ENCODE measurements at regions not wholly inside any gene's neighbourhood (a gene's known extent, or its start where the extent isn't known, plus 50 kb on each side); places are given as distances from the start of the nearest gene placed in this dataset.

DNA sequence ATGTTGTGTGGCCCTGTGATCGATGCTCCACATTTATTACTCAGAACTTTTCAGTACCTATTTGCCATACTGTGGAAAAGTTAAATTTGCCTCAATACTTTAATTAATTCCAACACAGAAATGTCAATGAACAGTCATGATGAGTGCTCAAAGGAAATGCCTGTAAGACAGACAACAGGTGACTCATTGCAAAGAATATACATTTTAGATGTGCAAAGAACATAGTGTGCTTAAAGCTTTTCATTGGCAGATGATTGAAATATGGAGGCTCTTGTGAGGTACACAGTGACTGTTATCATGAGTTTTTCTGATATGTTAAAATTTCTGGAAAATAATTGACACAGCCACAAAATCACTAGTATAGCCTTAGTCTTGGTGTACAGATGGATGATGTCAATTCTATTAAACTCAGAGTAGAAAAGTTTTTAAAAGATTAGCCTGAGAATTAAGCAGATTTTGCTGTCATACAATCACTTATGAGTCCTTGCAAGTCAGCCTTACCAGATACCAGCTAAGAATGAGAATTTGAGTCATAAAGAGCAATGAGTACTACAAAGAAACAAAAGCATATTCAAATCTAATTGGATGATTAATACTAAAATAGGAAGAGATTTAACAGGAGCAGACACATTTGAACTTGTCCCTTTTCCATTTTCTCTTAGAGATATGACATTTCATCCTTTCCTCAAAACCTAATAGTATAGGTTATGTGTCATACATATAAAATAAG, 544.1 kb downstream of the KCNH5 start:
- no peaks in the 10 kb centered on the region for H3K36me3 ChIP-seq (replicated peaks in 1 of 2; ENCODE audit: control insufficient read depth in 1 of 2, insufficient read depth in 2 of 2, low read length in 2 of 2)
- no peaks in the 10 kb centered on the region for H4K20me1 ChIP-seq (ENCODE audit: insufficient read depth, low read length)
- no peaks in the 10 kb centered on the region for H3K4me1 ChIP-seq (ENCODE audit: insufficient read depth, low read length)
- intact Hi-C loops (cut with micrococcal nuclease; ENCODE audit: unreplicated experiment) (no loop called here), in situ Hi-C loops (cut with HindIII; ENCODE audit: extremely low pct_ligation_motif_present, low pct_unique_long_range_greater_than_20kb) (no loop called here)
- H3K27ac ChIP-seq (ENCODE audit: extremely low read length, insufficient read depth, low read length) = no peak overlapping the region
- peaks cover 96% of the 10 kb centered on the region for H3K9me3 ChIP-seq (ENCODE audit: low read length)
- no peak for FAIRE-seq
- 0% methylated on average over 1 of the region's 1 CpG for WGBS (ENCODE audit: low lambda C conversion rate)
- ATAC-seq = no peak
- ChIA-PET POLR2A (no interaction called here), CTCF (ENCODE audit: low intra/inter-chr PET ratio, low total read pairs) (no interaction called here)
- no TSS peak for BruUV-seq (replicated peaks)
- TF ChIP-seq NR0B2 (CRISPR knock-in tag; IDR thresholded peaks at IDR 0.05) = no peak
- TF ChIP-seq, protein P1, sequence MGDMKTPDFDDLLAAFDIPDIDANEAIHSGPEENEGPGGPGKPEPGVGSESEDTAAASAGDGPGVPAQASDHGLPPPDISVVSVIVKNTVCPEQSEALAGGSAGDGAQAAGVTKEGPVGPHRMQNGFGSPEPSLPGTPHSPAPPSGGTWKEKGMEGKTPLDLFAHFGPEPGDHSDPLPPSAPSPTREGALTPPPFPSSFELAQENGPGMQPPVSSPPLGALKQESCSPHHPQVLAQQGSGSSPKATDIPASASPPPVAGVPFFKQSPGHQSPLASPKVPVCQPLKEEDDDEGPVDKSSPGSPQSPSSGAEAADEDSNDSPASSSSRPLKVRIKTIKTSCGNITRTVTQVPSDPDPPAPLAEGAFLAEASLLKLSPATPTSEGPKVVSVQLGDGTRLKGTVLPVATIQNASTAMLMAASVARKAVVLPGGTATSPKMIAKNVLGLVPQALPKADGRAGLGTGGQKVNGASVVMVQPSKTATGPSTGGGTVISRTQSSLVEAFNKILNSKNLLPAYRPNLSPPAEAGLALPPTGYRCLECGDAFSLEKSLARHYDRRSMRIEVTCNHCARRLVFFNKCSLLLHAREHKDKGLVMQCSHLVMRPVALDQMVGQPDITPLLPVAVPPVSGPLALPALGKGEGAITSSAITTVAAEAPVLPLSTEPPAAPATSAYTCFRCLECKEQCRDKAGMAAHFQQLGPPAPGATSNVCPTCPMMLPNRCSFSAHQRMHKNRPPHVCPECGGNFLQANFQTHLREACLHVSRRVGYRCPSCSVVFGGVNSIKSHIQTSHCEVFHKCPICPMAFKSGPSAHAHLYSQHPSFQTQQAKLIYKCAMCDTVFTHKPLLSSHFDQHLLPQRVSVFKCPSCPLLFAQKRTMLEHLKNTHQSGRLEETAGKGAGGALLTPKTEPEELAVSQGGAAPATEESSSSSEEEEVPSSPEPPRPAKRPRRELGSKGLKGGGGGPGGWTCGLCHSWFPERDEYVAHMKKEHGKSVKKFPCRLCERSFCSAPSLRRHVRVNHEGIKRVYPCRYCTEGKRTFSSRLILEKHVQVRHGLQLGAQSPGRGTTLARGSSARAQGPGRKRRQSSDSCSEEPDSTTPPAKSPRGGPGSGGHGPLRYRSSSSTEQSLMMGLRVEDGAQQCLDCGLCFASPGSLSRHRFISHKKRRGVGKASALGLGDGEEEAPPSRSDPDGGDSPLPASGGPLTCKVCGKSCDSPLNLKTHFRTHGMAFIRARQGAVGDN (CRISPR knock-in tag; IDR thresholded peaks at IDR 0.05) = no peak
- no peak for TF ChIP-seq FOXC1 (CRISPR knock-in tag; IDR thresholded peaks at IDR 0.05; ENCODE audit: borderline replicate concordance)
- TF ChIP-seq REPIN1 (CRISPR knock-in tag; IDR thresholded peaks at IDR 0.05; ENCODE audit: borderline replicate concordance, low read depth) = no peak
- TF ChIP-seq ZFP62 (CRISPR knock-in tag; IDR thresholded peaks at IDR 0.05) = no peak
- no peak for TF ChIP-seq NFATC3 (CRISPR knock-in tag; IDR thresholded peaks at IDR 0.05)
- TF ChIP-seq FOXJ3 (CRISPR knock-in tag; IDR thresholded peaks at IDR 0.05; ENCODE audit: borderline replicate concordance) = no peak
- no peak for TF ChIP-seq NCOA5 (CRISPR knock-in tag; IDR thresholded peaks at IDR 0.05)
- no peak for TF ChIP-seq MAF1 (CRISPR knock-in tag; IDR thresholded peaks at IDR 0.05; ENCODE audit: borderline replicate concordance)
- TF ChIP-seq ZNF354B (CRISPR knock-in tag; IDR thresholded peaks at IDR 0.05) = no peak
- no peak for TF ChIP-seq ZNF577 (CRISPR knock-in tag; IDR thresholded peaks at IDR 0.05; ENCODE audit: borderline replicate concordance, low read depth)
- TF ChIP-seq NRL (CRISPR knock-in tag; IDR thresholded peaks at IDR 0.05; ENCODE audit: borderline replicate concordance) = no peak
- no peak for TF ChIP-seq SCMH1 (CRISPR knock-in tag; IDR thresholded peaks at IDR 0.05; ENCODE audit: borderline replicate concordance)
- no peak for TF ChIP-seq HDAC1 (CRISPR knock-in tag; IDR thresholded peaks at IDR 0.05)
- no peak for TF ChIP-seq AHR (CRISPR knock-in tag; IDR thresholded peaks at IDR 0.05)
- TF ChIP-seq ZSCAN12 (CRISPR knock-in tag; IDR thresholded peaks at IDR 0.05) = no peak
- H3K4me3 ChIP-seq (replicated peaks in 1 of 3; ENCODE audit: insufficient read depth in 1 of 3, low read depth in 2 of 3, low read length in 3 of 3) = no peak overlapping the region
- H3K27me3 ChIP-seq (ENCODE audit: control insufficient read depth in 1 of 2, insufficient read depth in 2 of 2, low read length in 2 of 2) = no peaks in the 10 kb centered on the region
- no peak for DNase-seq (ENCODE audit: low spot score)
- H3K4me2 ChIP-seq (ENCODE audit: low read depth, low read length) = no peak overlapping the region
- H2AFZ ChIP-seq (ENCODE audit: low read length) = no peak overlapping the region
- H3K79me2 ChIP-seq (ENCODE audit: insufficient read depth, low read length) = no peaks in the 10 kb centered on the region
- no peak overlapping the region for H3K9ac ChIP-seq (ENCODE audit: insufficient read depth, low read depth, low read length)

Data from HepG2 (cell line).